GM15510 (cell line): ENCODE measurements at regions not wholly inside any gene's neighbourhood (a gene's known extent, or its start where the extent isn't known, plus 50 kb on each side); places are given as distances from the start of the nearest gene placed in this dataset.

Experiments
- POLR2A ChIP-seq: IDR thresholded peaks from 3 replicates; pipeline ENCODE4 v1.6.1; 2011; ENCODE audit warnings: borderline replicate concordance; ENCODE audit not compliant: insufficient read length; ENCODE audit errors: extremely low read depth

GRCh38 chr15:70379134-70379533 is 281.4 kb upstream of the TLE3 start:
- TF ChIP-seq POLR2A = no peak

- no peak for TF ChIP-seq POLR2A
These were observed 280.7 kb upstream of the TLE3 start for GRCh38 chr15:70378126-70379031.

- no peak for TF ChIP-seq POLR2A
These were observed 279.4 kb upstream of the TLE3 start for GRCh38 chr15:70376929-70377691.

- TF ChIP-seq POLR2A = no peak
These were observed 278.6 kb upstream of the TLE3 start for GRCh38 chr15:70376031-70376928.

GRCh38 chr15:70375586-70375985 is 277.9 kb upstream of the TLE3 start:
- TF ChIP-seq POLR2A = no peak

- no peak for TF ChIP-seq POLR2A
These were observed 277.3 kb upstream of the TLE3 start for GRCh38 chr15:70375006-70375431.

- no peak for TF ChIP-seq POLR2A
These were observed 276.4 kb upstream of the TLE3 start for GRCh38 chr15:70374096-70374495.

- TF ChIP-seq POLR2A = no peak
These were observed 265.2 kb upstream of the TLE3 start for GRCh38 chr15:70362886-70363285.

- no peak for TF ChIP-seq POLR2A
These were observed 264.6 kb upstream of the TLE3 start for GRCh38 chr15:70362350-70362749.

GRCh38 chr15:70361891-70362290 is 264.2 kb upstream of the TLE3 start:
- TF ChIP-seq POLR2A = no peak

- TF ChIP-seq POLR2A = no peak
These were observed 263.4 kb upstream of the TLE3 start for GRCh38 chr15:70361106-70361505.

GRCh38 chr15:70358871-70359647 is 261.3 kb upstream of the TLE3 start:
- no peak for TF ChIP-seq POLR2A

GRCh38 chr15:70358011-70358819 is 260.5 kb upstream of the TLE3 start:
- TF ChIP-seq POLR2A = no peak
